Activated CD4-positive, alpha-beta memory T cell treated with anti-CD3 and anti-CD28 coated beads, Interleukin-2, amount 10 ng/mL, durations not matched to agents 7 days and 5 days (primary cell): ENCODE measurements at regions not wholly inside any gene's neighbourhood (a gene's known extent, or its start where the extent isn't known, plus 50 kb on each side); places are given as distances from the start of the nearest gene placed in this dataset.

Experiments used
- CTCF ChIA-PET: fragments of 350-600 bp; sonication (Branson Sonifier 250); formaldehyde crosslinking; loops from one replicate; lab custom pipeline; 2021; ENCODE audit warnings: antibody characterized with exemption, inconsistent platforms; lab: Charles Lee
- POLR2A ChIA-PET: fragments of 350-600 bp; sonication (Branson Sonifier 250); formaldehyde crosslinking; loops from one replicate; lab custom pipeline; 2021; ENCODE audit warnings: antibody characterized with exemption; lab: Charles Lee
- DNase-seq: peaks from one replicate; pipeline ENCODE4 v3.0.0-alpha.2; 2020
- H3K27ac Mint-ChIP-seq: one replicate; pipeline ENCODE4 v1.8.0; 2021; ENCODE audit warnings: mild to moderate bottlenecking, mixed read lengths
- H3K27me3 Mint-ChIP-seq: one replicate; pipeline ENCODE4 v1.8.0; 2021; ENCODE audit warnings: mixed read lengths
- H3K36me3 Mint-ChIP-seq: one replicate; pipeline ENCODE4 v1.8.0; 2021; ENCODE audit warnings: low read depth, mixed read lengths
- H3K4me1 Mint-ChIP-seq: one replicate; pipeline ENCODE4 v1.8.0; 2021; ENCODE audit warnings: mixed read lengths
- H3K4me3 Mint-ChIP-seq: one replicate; pipeline ENCODE4 v1.8.0; 2021; ENCODE audit warnings: mild to moderate bottlenecking, mixed read lengths
- H3K9me3 Mint-ChIP-seq: one replicate; pipeline ENCODE4 v1.8.0; 2021; ENCODE audit warnings: mixed read lengths

GRCh38 chr5:74173241-74173640, 467.3 kb downstream of the ENC1 start:
- no peaks in the 10 kb centered on the region for H3K9me3 Mint-ChIP-seq
- POLR2A ChIA-PET: no interaction called here
- DNase-seq: no peak
- H3K4me1 Mint-ChIP-seq: no peaks in the 10 kb centered on the region
- no peak overlapping the region for H3K27ac Mint-ChIP-seq
- H3K27me3 Mint-ChIP-seq: peaks cover 16% of the 10 kb centered on the region
- CTCF ChIA-PET: no interaction called here
- no peaks in the 10 kb centered on the region for H3K36me3 Mint-ChIP-seq
- no peak overlapping the region for H3K4me3 Mint-ChIP-seq

GRCh38 chr5:74169701-74170100, 470.8 kb downstream of the ENC1 start:
- Mint-ChIP-seq H3K4me1 (no peaks in the 10 kb centered on the region), H3K27ac (no peak overlapping the region), H3K27me3 (peaks cover 4% of the 10 kb centered on the region), H3K36me3 (no peaks in the 10 kb centered on the region), H3K9me3 (no peaks in the 10 kb centered on the region), H3K4me3 (no peak overlapping the region)
- DNase-seq: no peak
- CTCF ChIA-PET: no interaction called here
- POLR2A ChIA-PET: no interaction called here

GRCh38 chr5:74167930-74168315, 472.6 kb downstream of the ENC1 start:
- Mint-ChIP-seq H3K27me3 (peaks cover 4% of the 10 kb centered on the region), H3K27ac (no peak overlapping the region)

GRCh38 chr5:74167206-74167929, 473.2 kb downstream of the ENC1 start:
- Mint-ChIP-seq H3K4me1 (no peaks in the 10 kb centered on the region), H3K4me3 (no peak overlapping the region), H3K36me3 (no peaks in the 10 kb centered on the region), H3K27ac (no peak overlapping the region), H3K27me3 (peaks cover 4% of the 10 kb centered on the region), H3K9me3 (no peaks in the 10 kb centered on the region)
- CTCF ChIA-PET: no interaction called here
- POLR2A ChIA-PET: no interaction called here
- DNase-seq: no peak

More at GRCh38 chr5:74167930-74168315, 472.6 kb downstream of the ENC1 start:
- CTCF ChIA-PET: no interaction called here
- no peak overlapping the region for H3K4me3 Mint-ChIP-seq
- H3K9me3 Mint-ChIP-seq: no peaks in the 10 kb centered on the region
- DNase-seq: no peak
- H3K36me3 Mint-ChIP-seq: no peaks in the 10 kb centered on the region
- POLR2A ChIA-PET: no interaction called here
- H3K4me1 Mint-ChIP-seq: no peaks in the 10 kb centered on the region

GRCh38 chr5:74166064-74166463, 474.5 kb downstream of the ENC1 start:
- Mint-ChIP-seq H3K27ac (no peak overlapping the region), H3K36me3 (no peaks in the 10 kb centered on the region), H3K9me3 (no peaks in the 10 kb centered on the region), H3K4me1 (no peaks in the 10 kb centered on the region), H3K4me3 (no peak overlapping the region), H3K27me3 (peaks cover 4% of the 10 kb centered on the region)
- POLR2A ChIA-PET: no interaction called here
- CTCF ChIA-PET: no interaction called here
- DNase-seq: no peak

GRCh38 chr5:74164725-74165235, 475.7 kb downstream of the ENC1 start:
- ChIA-PET CTCF (no interaction called here), POLR2A (no interaction called here)
- no peak for DNase-seq
- Mint-ChIP-seq H3K27me3 (peaks cover 2% of the 10 kb centered on the region), H3K9me3 (no peaks in the 10 kb centered on the region), H3K36me3 (no peaks in the 10 kb centered on the region), H3K27ac (no peak overlapping the region), H3K4me3 (no peak overlapping the region), H3K4me1 (no peaks in the 10 kb centered on the region)

- CTCF ChIA-PET: no interaction called here
- peaks cover 13% of the 10 kb centered on the region for H3K27me3 Mint-ChIP-seq
Observed at GRCh38 chr5:74162524-74162923, 478.0 kb downstream of the ENC1 start.

GRCh38 chr5:74161170-74161569, 479.4 kb downstream of the ENC1 start:
- H3K36me3 Mint-ChIP-seq: no peaks in the 10 kb centered on the region
- no peaks in the 10 kb centered on the region for H3K4me1 Mint-ChIP-seq
- no peak for DNase-seq
- CTCF ChIA-PET: no interaction called here
- H3K4me3 Mint-ChIP-seq: no peak overlapping the region
- POLR2A ChIA-PET: no interaction called here
- peaks cover 13% of the 10 kb centered on the region for H3K27me3 Mint-ChIP-seq
- no peaks in the 10 kb centered on the region for H3K9me3 Mint-ChIP-seq
- H3K27ac Mint-ChIP-seq: no peak overlapping the region

More at GRCh38 chr5:74162524-74162923, 478.0 kb downstream of the ENC1 start:
- Mint-ChIP-seq H3K36me3 (no peaks in the 10 kb centered on the region), H3K4me3 (no peak overlapping the region), H3K27ac (no peak overlapping the region), H3K9me3 (no peaks in the 10 kb centered on the region), H3K4me1 (no peaks in the 10 kb centered on the region)
- no peak for DNase-seq
- POLR2A ChIA-PET: no interaction called here

GRCh38 chr5:74156728-74157383, 483.7 kb downstream of the ENC1 start:
- Mint-ChIP-seq H3K9me3 (no peaks in the 10 kb centered on the region), H3K4me1 (no peaks in the 10 kb centered on the region), H3K27me3 (peaks cover 14% of the 10 kb centered on the region), H3K4me3 (no peak overlapping the region), H3K27ac (no peak overlapping the region), H3K36me3 (no peaks in the 10 kb centered on the region)
- DNase-seq: no peak
- ChIA-PET POLR2A (no interaction called here), CTCF (no interaction called here)

- H3K27me3 Mint-ChIP-seq: peaks cover 20% of the 10 kb centered on the region
- no peak for DNase-seq
- H3K27ac Mint-ChIP-seq: no peak overlapping the region
- CTCF ChIA-PET: no interaction called here
- H3K4me3 Mint-ChIP-seq: no peak overlapping the region
- no peaks in the 10 kb centered on the region for H3K36me3 Mint-ChIP-seq
- H3K9me3 Mint-ChIP-seq: no peaks in the 10 kb centered on the region
- POLR2A ChIA-PET: no interaction called here
- H3K4me1 Mint-ChIP-seq: no peaks in the 10 kb centered on the region
Observed at GRCh38 chr5:74155501-74155900, 485.0 kb downstream of the ENC1 start.

GRCh38 chr5:74154526-74154925, 486.0 kb downstream of the ENC1 start:
- H3K27ac Mint-ChIP-seq: no peak overlapping the region
- no peak for DNase-seq
- H3K4me1 Mint-ChIP-seq: no peaks in the 10 kb centered on the region
- CTCF ChIA-PET: no interaction called here
- no peaks in the 10 kb centered on the region for H3K36me3 Mint-ChIP-seq
- POLR2A ChIA-PET: no interaction called here
- H3K9me3 Mint-ChIP-seq: no peaks in the 10 kb centered on the region
- no peak overlapping the region for H3K4me3 Mint-ChIP-seq
- H3K27me3 Mint-ChIP-seq: peaks cover 20% of the 10 kb centered on the region

GRCh38 chr5:74153255-74153790, 487.2 kb downstream of the ENC1 start:
- CTCF ChIA-PET: no interaction called here
- H3K27me3 Mint-ChIP-seq: peaks cover 16% of the 10 kb centered on the region
- DNase-seq: no peak
- H3K4me1 Mint-ChIP-seq: no peaks in the 10 kb centered on the region
- no peak overlapping the region for H3K4me3 Mint-ChIP-seq
- POLR2A ChIA-PET: no interaction called here
- H3K27ac Mint-ChIP-seq: no peak overlapping the region
- no peaks in the 10 kb centered on the region for H3K36me3 Mint-ChIP-seq
- no peaks in the 10 kb centered on the region for H3K9me3 Mint-ChIP-seq

GRCh38 chr5:74152625-74153254, 487.8 kb downstream of the ENC1 start:
- no peak for DNase-seq
- Mint-ChIP-seq H3K27ac (no peak overlapping the region), H3K36me3 (no peaks in the 10 kb centered on the region), H3K4me3 (no peak overlapping the region), H3K27me3 (peaks cover 14% of the 10 kb centered on the region), H3K4me1 (no peaks in the 10 kb centered on the region), H3K9me3 (no peaks in the 10 kb centered on the region)
- POLR2A ChIA-PET: no interaction called here
- CTCF ChIA-PET: no interaction called here
